Frontal cortex (tissue), 3 donors: ENCODE measurements at regions not wholly inside any gene's neighbourhood (a gene's known extent, or its start where the extent isn't known, plus 50 kb on each side); places are given as distances from the start of the nearest gene placed in this dataset.

ENCODE experiments used
- DNase-seq, 2 donors: peaks; one replicate each; pipeline ENCODE4 v3.0.0; 2012; ENCODE audit warnings: low spot score in 2 of 2
- FAIRE-seq: peaks from 2 replicates; lab custom pipeline; 2012; peaks lifted over from hg19 to GRCh38; lab: Jason Lieb, UNC
- donor health status: control.
- donor health status: control.
- donor health status: control.

DNA sequence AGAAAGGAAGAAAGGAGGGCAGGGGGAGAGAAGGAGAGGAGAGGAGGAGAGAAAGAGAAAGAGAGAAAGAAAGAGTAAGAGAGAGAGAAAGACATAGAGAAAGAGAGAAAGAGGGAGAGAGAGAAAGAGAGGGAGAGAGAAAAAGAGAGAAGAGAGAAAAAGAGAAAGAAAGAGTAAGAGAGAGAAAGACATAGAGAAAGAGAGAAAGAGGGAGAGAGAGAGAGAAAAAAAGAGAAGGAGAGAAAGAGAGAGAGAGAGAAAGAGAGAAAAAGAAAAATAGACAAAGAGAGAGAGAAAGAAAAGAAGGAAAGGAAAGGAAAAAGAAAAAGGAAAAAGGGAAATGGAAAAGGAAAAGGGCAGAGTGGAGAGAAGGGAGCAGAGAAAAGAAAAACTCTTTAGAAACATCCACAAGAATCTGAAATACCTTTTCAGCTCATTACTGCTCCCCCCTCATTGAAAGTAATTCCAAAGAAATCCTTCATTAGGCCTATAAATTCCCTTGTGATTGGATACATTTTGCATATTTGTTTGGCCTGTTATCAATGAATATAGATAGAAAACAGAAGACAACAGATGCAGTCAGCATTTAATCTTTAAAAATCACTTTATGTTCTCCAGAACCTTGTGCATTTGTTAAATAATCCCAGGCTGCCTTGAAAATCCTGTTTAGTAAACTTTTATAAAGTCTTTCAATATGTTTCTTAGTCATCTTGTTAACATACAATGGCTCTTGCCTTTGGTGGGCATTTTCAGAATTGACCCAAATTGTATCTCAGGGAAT, 411.5 kb downstream of the NFIB start:
- FAIRE-seq: no peak
- no peak for DNase-seq

DNA sequence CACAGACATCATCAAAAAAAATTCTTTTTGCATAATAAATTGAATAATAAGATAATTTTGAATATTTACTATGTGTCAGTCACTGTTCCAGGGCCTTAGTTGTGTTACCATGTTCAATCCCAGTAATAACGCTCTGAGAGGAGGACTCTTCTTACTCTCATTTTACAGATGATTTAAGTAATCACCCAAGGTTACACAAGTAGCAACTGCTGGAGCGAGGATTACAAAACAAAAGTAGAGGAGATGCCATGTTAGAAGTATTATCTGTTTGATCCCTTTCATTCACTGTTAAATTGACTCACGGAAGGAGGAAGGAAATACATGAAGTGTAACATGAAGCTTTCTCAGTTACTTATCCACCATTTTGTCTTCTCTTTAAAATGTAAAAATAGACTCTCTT, 412.8 kb downstream of the NFIB start:
- FAIRE-seq (no peak), DNase-seq (no peak)

DNA sequence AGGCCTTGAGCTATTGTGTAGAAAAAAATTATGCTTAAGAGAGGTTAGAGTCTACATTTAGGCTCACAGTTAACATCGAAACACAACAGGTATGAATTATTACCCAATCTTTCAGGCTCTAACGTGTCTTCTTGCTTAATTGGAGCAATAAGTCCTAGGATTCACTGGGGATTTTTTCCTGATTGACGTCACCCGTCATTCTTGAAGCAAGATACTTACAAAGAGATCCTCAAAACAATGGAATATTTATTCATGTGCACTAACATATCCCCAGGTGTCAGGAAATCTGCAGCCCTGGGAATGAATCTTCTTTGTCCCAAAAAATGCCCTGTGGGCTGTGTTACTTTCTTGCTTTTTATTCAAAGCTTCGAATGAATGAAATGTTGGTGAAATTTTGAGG, 413.5 kb downstream of the NFIB start:
- DNase-seq (no peak), FAIRE-seq (no peak)

DNA sequence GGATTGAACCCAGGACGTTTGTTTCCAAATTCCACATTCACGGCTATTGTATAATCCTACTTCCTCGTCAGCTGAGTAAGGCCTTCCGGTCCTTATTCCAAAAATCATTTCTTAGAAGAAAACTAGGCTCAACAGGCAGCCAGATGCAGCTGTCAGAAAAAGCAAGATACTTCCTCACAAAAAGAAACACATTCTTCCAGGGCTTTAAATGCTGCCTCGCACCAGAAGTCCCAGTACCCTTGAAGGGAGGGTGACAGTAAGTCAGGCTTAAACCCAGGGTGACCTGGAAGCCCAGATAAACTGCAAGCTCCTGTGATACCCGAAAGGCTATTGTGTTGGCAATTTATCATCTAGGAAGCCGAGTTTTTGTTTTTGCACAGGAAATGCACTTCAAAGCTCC, 414.0 kb downstream of the NFIB start:
- DNase-seq (no peak), FAIRE-seq (no peak)

DNA sequence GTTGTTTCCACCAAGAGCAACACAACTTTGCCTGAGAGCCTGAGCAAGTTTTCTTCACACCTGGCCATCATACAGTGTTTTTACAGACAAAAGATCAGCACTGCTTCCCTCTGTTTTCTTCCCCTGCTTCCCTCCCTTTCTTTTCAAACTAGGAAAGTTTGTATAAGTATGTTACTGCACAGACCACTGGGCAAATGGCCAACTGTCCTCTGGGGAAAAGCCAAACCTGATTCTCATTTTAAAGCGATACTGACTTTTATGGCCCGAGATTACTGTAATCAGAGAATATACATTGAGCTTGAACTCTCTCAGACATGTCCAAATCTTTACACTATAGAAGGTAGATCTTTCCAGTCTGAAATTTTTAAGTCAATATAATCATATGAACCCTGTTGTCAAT, 415.0 kb downstream of the NFIB start:
- DNase-seq (no peak), FAIRE-seq (no peak)

DNA sequence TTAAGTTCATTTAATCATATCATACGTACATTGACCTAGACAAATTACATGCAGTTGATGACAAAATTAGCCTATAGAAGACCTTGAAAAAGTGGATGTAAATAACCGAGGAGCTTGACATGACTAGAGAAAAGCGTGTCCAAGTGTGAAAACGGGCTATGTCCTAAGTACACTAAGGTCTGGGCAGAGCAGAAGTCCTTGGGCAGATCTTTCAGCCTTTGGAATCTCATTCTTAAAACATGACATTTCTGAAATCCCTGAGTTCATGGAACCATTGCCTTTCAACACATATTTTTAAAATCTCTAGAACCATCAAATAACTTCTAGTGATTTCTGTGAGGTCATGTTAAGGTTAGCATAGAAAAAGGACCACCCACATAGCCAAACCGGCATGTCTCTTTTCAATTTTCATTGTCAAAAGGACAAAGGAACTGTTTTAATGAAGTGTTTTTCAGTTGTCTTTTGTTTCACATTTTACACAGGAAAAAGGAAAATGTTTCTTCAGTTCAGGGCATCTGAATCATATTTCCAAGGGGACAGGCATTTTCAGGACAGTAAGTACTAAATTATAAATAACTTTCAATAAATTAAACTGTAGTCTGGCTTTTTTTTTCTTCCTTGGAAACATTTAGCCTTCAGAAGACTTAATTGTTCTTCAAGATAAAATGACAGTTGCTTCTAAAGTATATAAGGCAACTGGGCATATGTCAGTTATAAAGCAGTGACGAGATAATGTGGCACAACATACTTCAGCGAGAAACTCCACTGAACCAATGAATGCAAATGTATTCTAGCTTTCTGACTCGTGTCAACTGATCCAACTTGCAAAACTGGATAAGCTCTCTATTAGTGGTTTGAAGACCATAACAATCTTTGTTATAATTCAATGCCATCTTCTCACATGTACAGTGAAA, 416.8 kb downstream of the NFIB start:
- DNase-seq: no peak
- no peak for FAIRE-seq

DNA sequence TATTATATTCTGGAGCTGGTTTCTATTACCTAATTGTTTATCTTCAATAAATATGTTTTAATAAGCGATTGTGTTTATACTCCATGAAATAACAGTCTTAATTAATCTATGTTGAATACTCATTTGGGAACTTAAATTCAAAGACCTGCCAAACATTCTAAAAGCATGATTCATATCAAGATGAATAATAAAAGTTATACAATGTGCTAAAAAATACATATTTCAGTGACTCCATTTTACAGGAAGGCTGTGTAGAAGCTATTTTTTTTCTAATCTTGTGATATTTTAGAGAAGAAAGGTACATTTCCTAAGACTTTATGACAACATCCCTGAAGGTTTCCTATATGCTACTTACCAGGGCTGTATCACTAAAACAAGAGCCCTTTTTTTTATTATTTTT, 417.9 kb downstream of the NFIB start:
- no peak for DNase-seq
- FAIRE-seq: no peak

DNA sequence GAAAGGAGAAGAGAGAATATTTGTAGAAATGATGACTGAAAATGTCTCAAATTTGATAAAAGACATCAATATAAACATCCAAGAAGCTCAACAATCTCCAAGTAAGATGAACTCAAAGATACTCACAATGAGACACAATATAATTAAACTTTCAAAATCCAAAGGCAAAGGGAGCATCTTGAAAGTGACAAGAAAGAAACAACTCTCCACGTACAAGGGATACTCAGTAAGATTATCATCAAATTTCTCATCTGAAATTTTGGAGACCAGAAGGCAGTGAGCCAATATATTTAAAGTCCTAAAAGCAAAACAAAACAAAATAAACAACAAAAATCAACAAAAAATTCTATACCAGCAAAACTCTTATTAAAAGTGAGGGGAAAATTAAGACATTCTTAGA, 428.7 kb downstream of the NFIB start:
- no peak for FAIRE-seq

DNA sequence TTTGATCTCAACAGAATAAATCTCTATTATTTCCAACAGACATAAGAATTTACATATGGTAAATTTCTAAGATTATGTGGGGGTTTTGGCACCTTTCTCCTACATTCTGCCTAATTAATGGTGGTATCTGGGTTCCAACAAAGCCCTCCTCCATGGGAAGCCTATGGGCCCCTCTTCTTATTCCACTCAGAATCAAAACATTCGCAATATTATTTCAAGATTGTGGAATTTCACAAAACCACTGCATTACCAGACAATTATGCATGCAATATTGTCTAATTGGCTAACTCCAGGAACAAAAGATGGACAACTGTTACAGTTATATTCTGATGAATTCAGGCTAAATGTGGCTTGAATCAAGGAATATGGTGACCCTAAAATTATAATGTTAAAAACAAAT, 434.0 kb downstream of the NFIB start:
- DNase-seq (no peak), FAIRE-seq (no peak)

More for the DNA sequence above, 428.7 kb downstream of the NFIB start:
- no peak for DNase-seq

DNA sequence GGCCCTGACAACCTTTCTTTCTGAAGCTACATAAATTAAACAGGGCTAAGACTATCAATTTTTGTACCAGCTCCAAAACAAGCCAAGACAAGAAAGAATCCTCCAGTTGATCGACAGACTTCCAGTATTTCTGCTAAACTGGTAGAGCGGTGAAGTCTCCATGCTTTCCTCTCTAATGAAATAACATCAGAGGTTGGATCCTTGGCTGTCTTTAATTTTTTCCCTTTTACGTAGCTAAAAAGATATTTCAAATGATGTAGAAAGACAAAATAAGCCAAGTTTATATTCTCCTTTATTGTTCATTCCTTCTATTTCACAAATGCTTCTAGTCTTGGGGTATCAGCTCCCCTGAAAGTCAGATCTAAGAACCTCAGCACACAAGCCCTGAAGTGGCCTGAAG, 434.9 kb downstream of the NFIB start:
- DNase-seq (no peak), FAIRE-seq (no peak)

DNA sequence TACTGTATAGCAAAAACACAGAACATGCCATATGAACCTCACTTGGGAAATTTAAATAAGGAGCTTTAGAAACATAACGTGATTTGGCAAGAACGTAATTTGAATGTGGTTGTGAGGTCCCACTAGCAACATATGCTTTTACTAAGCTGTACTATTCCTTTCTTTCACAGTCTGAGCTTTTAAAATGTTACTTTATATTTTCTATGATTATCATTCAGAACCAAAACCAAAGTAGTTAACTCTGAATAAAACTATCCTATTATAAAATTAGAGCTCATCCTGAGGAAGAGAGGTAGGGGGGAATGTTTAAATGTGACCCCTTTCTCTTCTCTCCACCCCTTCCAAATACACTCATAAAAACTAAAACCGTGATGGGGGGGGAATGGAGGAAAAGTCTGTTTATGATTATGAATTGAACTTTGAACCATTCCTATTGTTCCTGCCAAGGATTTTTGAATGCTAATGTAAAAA, 435.7 kb downstream of the NFIB start:
- no peak for DNase-seq
- FAIRE-seq: no peak

DNA sequence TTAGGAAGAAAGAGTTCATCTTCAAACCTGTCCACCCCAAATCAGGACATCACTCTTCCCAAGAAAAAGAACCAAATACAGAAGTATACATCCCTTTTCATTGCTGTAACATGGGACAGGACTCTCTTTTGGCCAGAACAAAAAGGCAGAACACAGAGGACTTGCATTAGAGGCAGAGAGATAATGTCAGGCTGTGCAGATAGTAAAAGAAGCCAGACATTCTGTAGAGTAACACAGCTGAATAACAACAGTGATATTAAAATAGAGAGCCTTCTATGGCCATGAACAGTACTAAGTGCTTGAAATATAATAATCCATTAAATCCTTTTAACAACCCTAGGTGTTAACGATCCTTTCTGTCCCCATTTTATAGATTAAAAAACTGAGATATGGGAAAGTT, 437.2 kb downstream of the NFIB start:
- DNase-seq: no peak
- FAIRE-seq: no peak

DNA sequence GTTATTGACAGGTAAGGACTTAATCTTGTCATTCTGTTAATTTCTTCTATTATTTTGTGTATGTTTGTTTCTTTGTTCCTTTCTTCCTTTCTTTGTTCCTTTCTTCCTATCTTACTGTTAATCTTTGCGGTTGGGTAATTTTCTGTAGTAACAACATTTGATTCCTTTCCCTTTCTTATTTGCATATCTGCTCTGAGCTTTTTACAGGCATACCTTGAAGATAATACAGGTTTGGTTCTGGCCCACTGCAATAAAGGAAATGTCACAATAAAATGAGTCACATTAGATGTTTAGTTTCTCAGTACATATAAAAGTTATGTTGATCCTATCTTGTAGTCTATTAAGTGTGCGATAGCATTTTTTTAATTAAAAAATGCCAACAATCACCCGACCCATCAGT, 440.7 kb downstream of the NFIB start:
- DNase-seq: no peak
- no peak for FAIRE-seq

DNA sequence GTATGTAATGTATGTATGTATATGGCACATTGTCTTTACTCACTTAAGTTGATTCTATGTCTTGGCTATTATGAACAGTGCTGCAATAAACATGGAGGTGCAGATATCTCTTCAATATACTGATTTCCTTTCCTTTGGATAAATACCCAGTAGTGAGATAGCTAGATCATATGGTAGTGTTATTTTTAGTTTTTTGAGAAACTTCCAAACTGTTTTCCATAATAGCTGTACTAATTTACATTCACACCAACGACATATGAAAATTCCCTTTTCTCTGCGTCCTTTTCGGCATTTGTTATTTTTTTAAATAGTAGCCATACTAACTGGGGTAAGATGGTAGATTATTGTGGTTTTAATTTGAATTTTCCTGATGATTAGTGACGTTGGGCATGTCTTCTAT, 445.6 kb downstream of the NFIB start:
- no peak for FAIRE-seq
- DNase-seq: no peak

DNA sequence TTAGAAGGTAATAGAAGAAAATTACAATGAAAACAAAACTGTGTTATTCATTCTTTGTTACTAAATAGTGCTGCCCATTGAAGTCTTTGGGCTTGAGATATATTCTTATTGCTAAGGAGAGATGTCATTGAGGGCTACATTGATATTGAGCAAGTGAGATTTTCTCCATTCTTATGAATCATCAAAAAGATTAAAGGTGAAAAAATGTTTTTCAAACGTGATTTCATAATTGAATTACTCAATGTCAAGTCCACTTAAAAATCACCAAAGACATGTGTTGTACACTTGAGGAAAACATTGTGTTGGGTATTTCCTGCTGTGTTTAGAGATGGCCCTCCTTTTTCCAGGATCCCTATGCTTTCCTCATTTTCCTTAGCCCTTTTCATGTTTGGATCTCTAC, 448.1 kb downstream of the NFIB start:
- DNase-seq (no peak), FAIRE-seq (no peak)

DNA sequence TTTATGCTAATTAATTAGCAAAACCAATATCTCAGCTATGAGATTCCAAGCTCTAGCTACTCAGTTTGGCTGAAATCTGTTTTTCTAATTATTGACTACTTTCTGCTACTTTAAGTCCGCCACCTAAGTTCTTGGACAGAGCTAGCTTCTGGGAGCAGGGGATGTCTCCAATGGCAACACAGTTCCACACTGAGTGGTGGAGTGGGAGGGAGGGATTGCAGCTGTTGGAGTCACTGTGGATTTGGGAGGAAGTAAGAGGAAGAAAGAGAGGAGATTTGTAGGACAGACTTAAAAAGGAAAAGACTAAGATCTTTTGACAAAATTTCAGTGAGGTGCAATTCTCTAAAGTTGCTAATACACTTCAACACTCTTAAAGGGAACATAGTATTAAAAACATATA, 450.8 kb downstream of the NFIB start:
- FAIRE-seq (no peak), DNase-seq (peak; percentile 6 to 9)

DNA sequence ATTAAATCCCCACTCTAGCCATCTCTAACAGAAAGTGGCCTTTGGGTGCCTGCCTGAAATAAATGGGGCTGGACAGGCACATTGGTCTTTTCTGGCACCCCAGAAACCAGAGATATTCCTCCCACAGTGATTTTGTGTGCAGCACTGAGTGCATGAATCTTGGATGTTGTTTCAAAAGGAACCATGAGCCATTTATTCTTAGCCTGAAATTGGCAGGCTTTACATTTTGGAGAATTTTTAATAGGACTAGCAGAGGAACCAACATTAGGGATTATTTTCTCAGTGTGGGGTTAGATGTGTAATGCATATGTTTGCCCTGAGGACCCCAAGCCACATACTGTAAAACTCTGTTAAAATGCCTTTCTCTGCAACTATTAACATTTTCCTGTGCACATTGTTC, 451.3 kb downstream of the NFIB start:
- no peak for DNase-seq

DNA sequence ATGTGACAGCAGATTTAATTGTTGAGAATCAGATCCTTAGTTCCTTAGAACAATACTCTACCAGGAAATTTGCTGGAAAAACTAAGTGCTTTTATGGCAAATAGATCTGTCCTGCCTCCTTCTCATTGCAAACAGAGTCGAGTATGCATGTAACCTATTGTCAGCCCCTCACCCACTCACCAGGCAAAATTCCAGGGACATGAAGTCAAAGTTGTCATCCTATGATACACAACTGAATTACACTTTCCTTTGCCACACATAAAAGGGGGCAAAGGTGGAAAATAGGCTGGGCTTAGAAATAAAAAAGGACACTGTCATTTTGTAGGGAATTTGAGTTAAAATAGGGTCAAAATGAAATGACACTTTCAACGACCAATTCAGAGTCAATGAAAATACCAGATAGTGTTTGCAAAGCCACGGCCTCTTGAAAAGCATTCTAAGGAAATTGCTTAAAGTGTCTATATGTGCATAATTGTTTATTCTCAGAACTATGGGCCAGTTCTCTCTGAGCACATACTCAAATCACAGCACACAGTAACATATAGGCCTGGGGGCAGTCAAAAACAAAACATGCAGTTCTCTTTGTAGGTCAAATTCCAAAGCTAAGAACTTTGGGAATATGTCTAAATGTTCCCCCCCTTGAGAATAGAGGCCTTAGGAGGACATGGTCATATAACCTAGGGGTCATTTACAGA, 452.8 kb downstream of the NFIB start:
- DNase-seq (no peak), FAIRE-seq (no peak)

More for the DNA sequence above, 451.3 kb downstream of the NFIB start:
- no peak for FAIRE-seq

DNA sequence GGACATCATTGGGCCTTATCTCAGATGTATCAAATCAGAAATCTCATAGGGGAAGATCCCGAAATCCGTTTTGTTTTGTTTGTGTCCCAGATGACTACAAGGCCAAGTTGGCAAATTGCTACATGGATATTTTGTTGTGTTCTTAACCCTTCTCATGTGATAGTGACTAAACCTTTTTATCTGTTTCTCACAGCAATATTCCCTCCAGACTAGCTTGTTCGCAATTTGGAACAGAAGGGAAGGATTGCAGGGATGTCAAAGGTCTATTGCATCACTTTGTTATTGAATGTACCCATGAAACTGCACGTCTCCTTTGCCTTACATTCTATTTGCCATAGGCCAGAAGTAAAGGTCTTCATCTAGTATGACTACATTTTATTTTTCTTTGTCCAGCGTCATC, 453.9 kb downstream of the NFIB start:
- no peak for DNase-seq
- no peak for FAIRE-seq

DNA sequence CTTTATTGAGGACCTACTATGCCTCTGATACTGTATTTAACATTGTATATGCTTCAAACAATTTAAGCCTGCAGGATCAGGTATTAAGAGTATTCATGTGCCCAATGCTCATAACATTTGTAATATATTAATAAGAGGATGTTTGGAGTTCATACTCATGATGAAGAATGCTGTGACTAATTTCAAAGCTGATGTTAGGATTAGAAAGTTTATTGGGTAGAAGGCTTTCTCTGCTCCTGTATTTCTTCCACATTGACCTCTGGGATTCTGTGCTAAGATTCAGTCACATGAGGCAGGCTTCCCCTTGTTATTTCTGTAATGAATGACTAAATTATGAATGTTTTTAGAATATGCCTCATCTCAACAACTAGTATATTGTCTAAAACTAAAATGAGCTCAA, 456.4 kb downstream of the NFIB start:
- no peak for FAIRE-seq

DNA sequence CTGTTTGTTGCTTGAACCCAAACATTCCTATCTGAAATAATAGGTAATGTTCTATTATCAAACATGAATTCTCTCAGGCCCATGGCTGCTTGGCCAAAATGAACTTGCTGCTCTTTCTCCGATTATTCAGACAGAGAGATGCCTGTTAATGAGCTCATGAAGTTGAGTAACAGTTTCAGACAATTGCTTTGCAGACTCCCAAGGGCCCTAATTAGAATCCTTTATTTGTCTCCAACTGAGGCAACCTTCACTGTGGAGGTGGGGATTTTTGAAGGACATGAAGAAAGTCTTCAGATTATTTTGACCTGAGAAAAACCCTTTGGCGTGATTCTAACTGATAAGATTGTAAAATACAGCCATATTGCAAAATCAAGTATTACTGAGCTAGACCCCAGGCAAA, 466.7 kb downstream of the NFIB start:
- no peak for FAIRE-seq
- no peak for DNase-seq

More for the DNA sequence above, 456.4 kb downstream of the NFIB start:
- DNase-seq: no peak
